NT2/D1 (cell line): ENCODE measurements at regions not wholly inside any gene's neighbourhood (a gene's known extent, or its start where the extent isn't known, plus 50 kb on each side); places are given as distances from the start of the nearest gene placed in this dataset.

Source experiments
- YY1 ChIP-seq: IDR thresholded peaks from 2 replicates; pipeline ENCODE4 v1.6.1; 2011; ENCODE audit not compliant: insufficient read length, insufficient read depth
- ZNF274 ChIP-seq: IDR thresholded peaks from 2 replicates; pipeline ENCODE4 v1.6.1; 2011; ENCODE audit warnings: mild to moderate bottlenecking, low read depth, low read length

- TF ChIP-seq ZNF274 (no peak), YY1 (no peak)
Measured at GRCh38 chr13:112267660-112268059, 108.5 kb upstream of the SPACA7 start.
